ENCODE measurements at regions not wholly inside any gene's neighbourhood (a gene's known extent, or its start where the extent isn't known, plus 50 kb on each side); places are given as distances from the start of the nearest gene placed in this dataset.
"Not testable (repeated sequence)": the region's sequence is repeated elsewhere in the genome, so short reads cannot be mapped to it uniquely, and the experiment has no call there.

- H3K4me1 Mint-ChIP-seq; H3K9me3 ChIP-seq (ENCODE audit: control insufficient read depth in 2 of 3, low read length in 3 of 3); H3K27me3 Mint-ChIP-seq; H3K36me3 ChIP-seq (ENCODE audit: control insufficient read depth in 2 of 3, insufficient read depth in 3 of 3, low read length in 3 of 3); CTCF ChIA-PET; H3K27ac ChIP-seq (ENCODE audit: low read depth, low read length); DNase-seq; H3K27me3 ChIP-seq (ENCODE audit: control insufficient read depth in 2 of 2, insufficient read depth in 2 of 2, low read length in 2 of 2); POLR2A ChIA-PET; H3K4me3 ChIP-seq (ENCODE audit: low read length); ATAC-seq; intact Hi-C loops (cut with micrococcal nuclease); H3K4me3 Mint-ChIP-seq; H3K27ac Mint-ChIP-seq; H3K4me1 ChIP-seq (ENCODE audit: control insufficient read depth in 2 of 2, insufficient read depth in 2 of 2, low read length in 2 of 2): not testable (repeated sequence)
- Mint-ChIP-seq H3K36me3 (peaks cover 0 to 73% (median 51%) of the 10 kb centered on the region in 5 donors), H3K9me3 (peaks cover 3 to 47% (median 27%) of the 10 kb centered on the region in 11 donors)
Observed at GRCh38 chr5:109283086-109283485, 126.7 kb downstream of the PJA2 start.

GRCh38 chr5:109281136-109281690 lies 128.6 kb downstream of the PJA2 start:
- no peak overlapping the region for H3K27ac Mint-ChIP-seq
- no peaks in the 10 kb centered on the region for H3K27me3 Mint-ChIP-seq
- H3K36me3 Mint-ChIP-seq = peaks cover 0 to 67% (median 53%) of the 10 kb centered on the region in 5 donors

GRCh38 chr5:109278141-109278540 lies 131.6 kb downstream of the PJA2 start:
- Mint-ChIP-seq H3K27me3 (no peaks in the 10 kb centered on the region), H3K9me3 (peaks cover 0 to 7% (median 0%) of the 10 kb centered on the region in 11 donors), H3K27ac (no peak overlapping the region), H3K4me3 (no peak overlapping the region), H3K36me3 (peaks cover 0 to 41% (median 23%) of the 10 kb centered on the region in 5 donors), H3K4me1 (no peaks in the 10 kb centered on the region)
- DNase-seq (no peak), ATAC-seq (no peak)
- H3K9me3 ChIP-seq (ENCODE audit: control insufficient read depth in 2 of 3, low read length in 3 of 3) = no peaks in the 10 kb centered on the region
- POLR2A ChIA-PET = no interaction called here
- no peaks in the 10 kb centered on the region for H3K36me3 ChIP-seq (ENCODE audit: control insufficient read depth in 2 of 3, insufficient read depth in 3 of 3, low read length in 3 of 3)
- intact Hi-C loops (cut with micrococcal nuclease) = no loop called here
- CTCF ChIA-PET = no interaction called here
- no peak overlapping the region for H3K4me3 ChIP-seq (ENCODE audit: low read length)
- no peaks in the 10 kb centered on the region for H3K27me3 ChIP-seq (ENCODE audit: control insufficient read depth in 2 of 2, insufficient read depth in 2 of 2, low read length in 2 of 2)
- no peak overlapping the region for H3K27ac ChIP-seq (ENCODE audit: low read depth, low read length)
- no peaks in the 10 kb centered on the region for H3K4me1 ChIP-seq (ENCODE audit: control insufficient read depth in 2 of 2, insufficient read depth in 2 of 2, low read length in 2 of 2)

More at GRCh38 chr5:109281136-109281690, 128.6 kb downstream of the PJA2 start:
- ChIA-PET CTCF (interaction anchor here (0.6 kb wide), 2 partner anchors 138 to 162 kb away, joined by 3 read pairs; no protein-coding TSS in a partner anchor), POLR2A (no interaction called here)
- no peaks in the 10 kb centered on the region for H3K4me1 Mint-ChIP-seq
- no peak for DNase-seq
- Histone ChIP-seq H3K4me1 (ENCODE audit: control insufficient read depth in 2 of 2, insufficient read depth in 2 of 2, low read length in 2 of 2) (no peaks in the 10 kb centered on the region), H3K27ac (ENCODE audit: low read depth, low read length) (no peak overlapping the region), H3K27me3 (ENCODE audit: control insufficient read depth in 2 of 2, insufficient read depth in 2 of 2, low read length in 2 of 2) (no peaks in the 10 kb centered on the region), H3K36me3 (ENCODE audit: control insufficient read depth in 2 of 3, insufficient read depth in 3 of 3, low read length in 3 of 3) (no peaks in the 10 kb centered on the region), H3K9me3 (ENCODE audit: control insufficient read depth in 2 of 3, low read length in 3 of 3) (peaks cover 0 to 3% (median 0%) of the 10 kb centered on the region in 3 experiments), H3K4me3 (ENCODE audit: low read length) (no peak overlapping the region)
- no peak overlapping the region for H3K4me3 Mint-ChIP-seq
- intact Hi-C loops (cut with micrococcal nuclease) = no loop called here
- peaks cover 3 to 29% (median 18%) of the 10 kb centered on the region in 11 donors for H3K9me3 Mint-ChIP-seq
- ATAC-seq = no peak

GRCh38 chr5:109275919-109276318 lies 133.9 kb downstream of the PJA2 start:
- Mint-ChIP-seq H3K4me1 (no peaks in the 10 kb centered on the region), H3K4me3 (no peak overlapping the region), H3K36me3 (peaks cover 0 to 35% (median 27%) of the 10 kb centered on the region in 5 donors), H3K27me3 (no peaks in the 10 kb centered on the region), H3K27ac (no peak overlapping the region), H3K9me3 (peaks cover 0 to 15% (median 2%) of the 10 kb centered on the region in 11 donors)
- H3K4me1 ChIP-seq (ENCODE audit: control insufficient read depth in 2 of 2, insufficient read depth in 2 of 2, low read length in 2 of 2) = no peaks in the 10 kb centered on the region
- H3K27me3 ChIP-seq (ENCODE audit: control insufficient read depth in 2 of 2, insufficient read depth in 2 of 2, low read length in 2 of 2) = no peaks in the 10 kb centered on the region
- no peak overlapping the region for H3K4me3 ChIP-seq (ENCODE audit: low read length)
- H3K36me3 ChIP-seq (ENCODE audit: control insufficient read depth in 2 of 3, insufficient read depth in 3 of 3, low read length in 3 of 3) = no peaks in the 10 kb centered on the region
- H3K27ac ChIP-seq (ENCODE audit: low read depth, low read length) = no peak overlapping the region
- ChIA-PET POLR2A (no interaction called here), CTCF (no interaction called here)
- no peaks in the 10 kb centered on the region for H3K9me3 ChIP-seq (ENCODE audit: control insufficient read depth in 2 of 3, low read length in 3 of 3)
- no peak for DNase-seq
- no peak for ATAC-seq
- intact Hi-C loops (cut with micrococcal nuclease) = no loop called here

- H3K27me3 Mint-ChIP-seq = no peaks in the 10 kb centered on the region
- Histone ChIP-seq H3K27me3 (ENCODE audit: control insufficient read depth in 2 of 2, insufficient read depth in 2 of 2, low read length in 2 of 2) (no peaks in the 10 kb centered on the region), H3K9me3 (ENCODE audit: control insufficient read depth in 2 of 3, low read length in 3 of 3) (no peaks in the 10 kb centered on the region), H3K4me1 (ENCODE audit: control insufficient read depth in 2 of 2, insufficient read depth in 2 of 2, low read length in 2 of 2) (no peaks in the 10 kb centered on the region), H3K4me3 (ENCODE audit: low read length) (no peak overlapping the region), H3K36me3 (ENCODE audit: control insufficient read depth in 2 of 3, insufficient read depth in 3 of 3, low read length in 3 of 3) (no peaks in the 10 kb centered on the region), H3K27ac (ENCODE audit: low read depth, low read length) (no peak overlapping the region)
- H3K4me1 Mint-ChIP-seq = no peaks in the 10 kb centered on the region
- ATAC-seq (no peak), DNase-seq (no peak)
- intact Hi-C loops (cut with micrococcal nuclease) = no loop called here
- H3K4me3 Mint-ChIP-seq = no peak overlapping the region
- H3K27ac Mint-ChIP-seq = no peak overlapping the region
- ChIA-PET CTCF (no interaction called here), POLR2A (no interaction called here)
- peaks cover 0 to 40% (median 26%) of the 10 kb centered on the region in 5 donors for H3K36me3 Mint-ChIP-seq
- peaks cover 2 to 36% (median 23%) of the 10 kb centered on the region in 11 donors for H3K9me3 Mint-ChIP-seq
Observed at GRCh38 chr5:109273594-109273993, 136.2 kb downstream of the PJA2 start.

- Histone ChIP-seq H3K9me3 (ENCODE audit: control insufficient read depth in 2 of 3, low read length in 3 of 3) (no peaks in the 10 kb centered on the region), H3K4me3 (ENCODE audit: low read length) (no peak overlapping the region), H3K36me3 (ENCODE audit: control insufficient read depth in 2 of 3, insufficient read depth in 3 of 3, low read length in 3 of 3) (no peaks in the 10 kb centered on the region), H3K27me3 (ENCODE audit: control insufficient read depth in 2 of 2, insufficient read depth in 2 of 2, low read length in 2 of 2) (no peaks in the 10 kb centered on the region), H3K27ac (ENCODE audit: low read depth, low read length) (no peak overlapping the region), H3K4me1 (ENCODE audit: control insufficient read depth in 2 of 2, insufficient read depth in 2 of 2, low read length in 2 of 2) (no peaks in the 10 kb centered on the region)
- ChIA-PET CTCF (no interaction called here), POLR2A (no interaction called here)
- Mint-ChIP-seq H3K4me3 (no peak overlapping the region), H3K4me1 (no peaks in the 10 kb centered on the region), H3K9me3 (peaks cover 5 to 51% (median 23%) of the 10 kb centered on the region in 11 donors), H3K36me3 (peaks cover 0 to 36% (median 17%) of the 10 kb centered on the region in 5 donors), H3K27ac (no peak overlapping the region), H3K27me3 (no peaks in the 10 kb centered on the region)
- intact Hi-C loops (cut with micrococcal nuclease) = no loop called here
- ATAC-seq (no peak), DNase-seq (no peak)
Observed at GRCh38 chr5:109267283-109267682, 142.5 kb downstream of the PJA2 start.

- H3K4me3 Mint-ChIP-seq = no peak overlapping the region
- DNase-seq (no peak), ATAC-seq (no peak)
- Histone ChIP-seq H3K36me3 (ENCODE audit: control insufficient read depth in 2 of 3, insufficient read depth in 3 of 3, low read length in 3 of 3) (no peaks in the 10 kb centered on the region), H3K27ac (ENCODE audit: low read depth, low read length) (no peak overlapping the region), H3K27me3 (ENCODE audit: control insufficient read depth in 2 of 2, insufficient read depth in 2 of 2, low read length in 2 of 2) (no peaks in the 10 kb centered on the region), H3K4me1 (ENCODE audit: control insufficient read depth in 2 of 2, insufficient read depth in 2 of 2, low read length in 2 of 2) (no peaks in the 10 kb centered on the region), H3K9me3 (ENCODE audit: control insufficient read depth in 2 of 3, low read length in 3 of 3) (no peaks in the 10 kb centered on the region), H3K4me3 (ENCODE audit: low read length) (no peak overlapping the region)
- ChIA-PET CTCF (no interaction called here), POLR2A (no interaction called here)
- H3K4me1 Mint-ChIP-seq = no peaks in the 10 kb centered on the region
- H3K27ac Mint-ChIP-seq = peak overlapping the region in 1 of 9 donors; percentile 12
- peaks cover 0 to 12% (median 10%) of the 10 kb centered on the region in 5 donors for H3K36me3 Mint-ChIP-seq
- intact Hi-C loops (cut with micrococcal nuclease) = no loop called here
- peaks cover 0 to 11% (median 2%) of the 10 kb centered on the region in 11 donors for H3K9me3 Mint-ChIP-seq
- peaks cover 0 to under 1% (median 0%) of the 10 kb centered on the region in 5 donors for H3K27me3 Mint-ChIP-seq
Observed at GRCh38 chr5:109258755-109259154, 151.0 kb downstream of the PJA2 start.

Measured in naive thymus-derived CD4-positive, alpha-beta T cell (primary cell).